Retinal pigment epithelial cell (primary cell): ENCODE measurements at regions not wholly inside any gene's neighbourhood (a gene's known extent, or its start where the extent isn't known, plus 50 kb on each side); places are given as distances from the start of the nearest gene placed in this dataset.
"Not testable (repeated sequence)": the region's sequence is repeated elsewhere in the genome, so short reads cannot be mapped to it uniquely, and the experiment has no call there.

Experiments
- DNase-seq: peaks from one replicate; pipeline ENCODE4 v3.0.0-alpha.2; 2010; ENCODE audit warnings: low read depth
- H3K4me3 ChIP-seq: 2 replicates; pipeline ENCODE4 v1.5.1; 2011; ENCODE audit warnings: mild to moderate bottlenecking, low read length, control low read depth, moderate library complexity
- CTCF ChIP-seq: conservative IDR thresholded peaks from 2 replicates; pipeline ENCODE4 v1.5.1; 2011; ENCODE audit warnings: low read depth, low read length, control low read depth, inconsistent platforms

GRCh38 chr10:83543691-83544462 is 595.4 kb upstream of the GHITM start:
- TF ChIP-seq CTCF, result no peak
- H3K4me3 ChIP-seq, result no peak overlapping the region
- no peak for DNase-seq

- DNase-seq, result no peak
- TF ChIP-seq CTCF, result no peak
- no peak overlapping the region for H3K4me3 ChIP-seq
Observed at GRCh38 chr10:83545901-83546391, 593.4 kb upstream of the GHITM start.

- not testable (repeated sequence) for H3K4me3 ChIP-seq, DNase-seq
Observed at GRCh38 chr10:83551190-83551589, 588.1 kb upstream of the GHITM start.

- TF ChIP-seq CTCF, result no peak
- no peak overlapping the region for H3K4me3 ChIP-seq
- peak; percentile 98 for DNase-seq
Observed at GRCh38 chr10:83553366-83553765, 585.9 kb upstream of the GHITM start.

GRCh38 chr10:83555264-83555663 is 584.0 kb upstream of the GHITM start:
- no peak for TF ChIP-seq CTCF
- no peak for DNase-seq
- no peak overlapping the region for H3K4me3 ChIP-seq

- peak; percentile 20 for TF ChIP-seq CTCF
- no peak for DNase-seq
- no peak overlapping the region for H3K4me3 ChIP-seq
Observed at GRCh38 chr10:83562381-83562780, 576.9 kb upstream of the GHITM start.

GRCh38 chr10:83564889-83565588 is 574.3 kb upstream of the GHITM start:
- TF ChIP-seq CTCF, result no peak
- no peak for DNase-seq

More at GRCh38 chr10:83564889-83565588, 574.3 kb upstream of the GHITM start:
- H3K4me3 ChIP-seq, result no peak overlapping the region
